OCI-LY3 (cell line): ENCODE measurements at regions not wholly inside any gene's neighbourhood (a gene's known extent, or its start where the extent isn't known, plus 50 kb on each side); places are given as distances from the start of the nearest gene placed in this dataset.

ENCODE experiments used
- EZH2phosphoT487 ChIP-seq: fragments of 200-600 bp; shearing (Covaris generic); IDR thresholded peaks from 2 replicates; pipeline ENCODE4 v1.6.1; 2018; ENCODE audit warnings: antibody characterized with exemption, mixed run types, low read depth
- TF ChIP-seq, protein P1 (sequence below): fragments of 200-600, 300-600 bp; sonication (generic); IDR thresholded peaks from 2 replicates; pipeline ENCODE4 v1.5.1; 2014; ENCODE audit warnings: antibody characterized with exemption, low read length, low read depth

DNA sequence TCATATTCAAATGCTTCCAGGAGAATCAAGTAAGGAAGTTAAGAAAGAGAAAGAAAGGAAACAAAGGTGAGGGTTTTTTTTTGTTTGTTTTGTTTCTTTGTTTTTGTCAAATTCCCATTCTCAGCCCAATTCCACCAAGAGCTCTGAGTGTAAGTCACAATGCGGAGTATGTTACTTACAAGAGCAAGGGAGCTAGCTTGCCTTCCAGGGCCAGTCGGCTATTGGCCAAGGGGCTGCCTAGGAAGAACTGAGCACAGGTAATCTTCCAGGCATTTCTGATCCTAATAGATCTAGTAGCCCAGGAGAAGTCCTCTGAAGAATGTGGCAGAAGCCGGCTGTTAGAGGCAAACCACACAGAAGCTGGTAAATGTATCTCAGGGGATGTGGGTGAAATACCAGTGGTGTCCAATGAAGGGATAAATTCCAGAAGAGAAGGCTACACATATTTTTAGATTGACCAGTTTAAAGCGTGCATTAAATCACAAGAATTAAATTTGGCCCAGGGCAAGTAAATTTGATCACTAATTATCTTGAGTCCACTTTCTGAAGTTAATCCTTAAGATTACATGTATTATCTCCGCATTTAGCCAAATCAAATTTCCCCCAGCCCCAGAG, 239.6 kb upstream of the ADAMTS5 start:
- TF ChIP-seq, protein P1, sequence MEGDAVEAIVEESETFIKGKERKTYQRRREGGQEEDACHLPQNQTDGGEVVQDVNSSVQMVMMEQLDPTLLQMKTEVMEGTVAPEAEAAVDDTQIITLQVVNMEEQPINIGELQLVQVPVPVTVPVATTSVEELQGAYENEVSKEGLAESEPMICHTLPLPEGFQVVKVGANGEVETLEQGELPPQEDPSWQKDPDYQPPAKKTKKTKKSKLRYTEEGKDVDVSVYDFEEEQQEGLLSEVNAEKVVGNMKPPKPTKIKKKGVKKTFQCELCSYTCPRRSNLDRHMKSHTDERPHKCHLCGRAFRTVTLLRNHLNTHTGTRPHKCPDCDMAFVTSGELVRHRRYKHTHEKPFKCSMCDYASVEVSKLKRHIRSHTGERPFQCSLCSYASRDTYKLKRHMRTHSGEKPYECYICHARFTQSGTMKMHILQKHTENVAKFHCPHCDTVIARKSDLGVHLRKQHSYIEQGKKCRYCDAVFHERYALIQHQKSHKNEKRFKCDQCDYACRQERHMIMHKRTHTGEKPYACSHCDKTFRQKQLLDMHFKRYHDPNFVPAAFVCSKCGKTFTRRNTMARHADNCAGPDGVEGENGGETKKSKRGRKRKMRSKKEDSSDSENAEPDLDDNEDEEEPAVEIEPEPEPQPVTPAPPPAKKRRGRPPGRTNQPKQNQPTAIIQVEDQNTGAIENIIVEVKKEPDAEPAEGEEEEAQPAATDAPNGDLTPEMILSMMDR = no peak
- TF ChIP-seq EZH2phosphoT487 = no peak
